ENCODE measurements at regions not wholly inside any gene's neighbourhood (a gene's known extent, or its start where the extent isn't known, plus 50 kb on each side); places are given as distances from the start of the nearest gene placed in this dataset.

DNA sequence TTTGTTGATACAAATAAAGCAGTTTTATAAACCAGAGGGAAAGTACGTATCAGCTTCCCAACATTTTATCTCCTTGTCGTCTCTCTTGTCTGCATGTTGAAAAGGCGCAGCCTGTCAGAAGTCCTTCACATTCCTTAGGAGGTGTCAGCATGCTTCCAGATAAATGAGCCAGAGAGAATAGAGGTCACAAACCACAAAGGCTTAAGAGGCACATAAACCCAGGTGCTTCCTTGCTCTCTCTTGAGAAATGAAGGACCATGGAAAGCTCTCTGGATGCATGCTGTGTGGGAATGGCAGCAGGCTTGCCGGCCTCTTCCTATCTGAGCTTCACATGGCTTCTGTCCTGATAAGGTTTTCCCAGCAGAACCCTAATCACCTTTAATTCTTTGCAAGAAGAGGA lies 448.5 kb downstream of the XPNPEP1 start:
- DNase-seq, result no peak

DNA sequence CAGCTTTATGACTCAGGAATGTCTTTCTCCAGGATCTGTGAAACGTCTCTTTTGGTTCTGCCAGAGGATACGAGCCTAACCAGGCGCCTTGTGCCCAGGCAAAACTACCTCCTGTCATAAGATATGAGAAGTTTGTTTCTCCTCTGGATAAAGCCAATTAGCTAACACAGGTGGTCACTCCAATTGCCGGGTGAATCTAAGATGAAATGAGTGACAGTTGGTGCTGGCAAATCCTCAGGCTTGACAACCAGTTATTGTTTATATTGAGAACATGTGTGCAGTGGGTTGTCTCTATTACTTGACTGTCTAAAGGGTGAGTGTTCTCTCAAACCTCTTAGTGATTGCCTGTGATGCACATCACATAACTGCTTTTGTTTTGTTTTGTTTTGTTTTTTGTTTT lies 449.1 kb downstream of the XPNPEP1 start:
- no peak for DNase-seq

DNA sequence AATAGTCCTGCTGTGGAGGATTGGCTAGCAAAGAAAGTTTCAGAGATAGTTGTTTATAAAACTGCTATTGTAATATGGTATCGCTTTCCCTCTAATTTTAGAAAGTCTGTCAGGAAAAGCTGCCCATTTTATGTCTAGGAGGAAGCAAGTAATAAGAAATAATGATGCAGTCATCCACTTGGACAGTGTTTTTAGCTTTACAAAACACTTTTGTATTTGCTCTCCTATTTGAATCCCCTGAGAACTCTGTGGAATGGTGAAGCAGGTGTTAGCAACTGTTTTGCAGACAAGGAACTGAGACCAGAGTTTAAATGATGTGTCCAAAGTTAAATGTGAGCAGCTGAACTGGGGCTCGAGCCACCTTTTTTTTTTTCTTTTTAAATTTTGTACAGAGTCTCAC lies 455.8 kb downstream of the XPNPEP1 start:
- no peak for DNase-seq

DNA sequence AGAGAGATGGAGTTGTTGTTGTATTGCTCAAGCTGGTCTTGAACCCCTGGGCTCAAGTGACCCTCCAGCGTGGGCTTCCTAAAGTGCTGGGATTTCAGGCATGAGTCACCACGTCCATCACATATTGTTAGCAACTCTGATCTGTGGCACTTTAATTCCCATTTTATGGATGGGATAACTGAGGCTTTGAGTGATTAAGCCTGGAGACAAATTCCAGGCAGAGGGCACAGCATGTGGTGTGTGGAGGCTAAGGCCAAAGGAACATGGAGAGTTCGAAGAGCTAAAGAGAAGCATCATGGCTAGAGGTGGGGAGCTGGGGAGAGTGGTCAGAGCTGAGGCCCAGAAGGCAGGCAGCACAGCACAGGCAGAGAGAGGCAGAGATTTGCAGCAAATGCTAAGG lies 458.4 kb downstream of the XPNPEP1 start:
- DNase-seq, result no peak

DNA sequence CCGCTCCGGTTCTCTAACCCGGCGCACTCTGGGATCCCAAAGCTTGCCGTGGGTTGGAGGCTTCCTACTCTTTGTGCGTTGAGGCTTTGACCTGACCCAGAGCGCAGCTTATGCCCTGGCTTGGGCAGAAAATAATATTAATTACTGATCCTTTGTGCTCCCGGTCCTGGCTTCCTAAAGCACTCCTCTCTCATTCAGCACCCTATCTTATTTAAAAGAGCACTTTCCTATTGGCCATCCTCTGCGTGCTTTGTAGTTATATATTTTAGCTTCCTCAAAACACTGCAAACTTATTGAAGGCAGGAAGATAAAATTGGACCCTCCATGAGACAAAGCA lies 466.0 kb downstream of the XPNPEP1 start:
- no peak for DNase-seq

DNA sequence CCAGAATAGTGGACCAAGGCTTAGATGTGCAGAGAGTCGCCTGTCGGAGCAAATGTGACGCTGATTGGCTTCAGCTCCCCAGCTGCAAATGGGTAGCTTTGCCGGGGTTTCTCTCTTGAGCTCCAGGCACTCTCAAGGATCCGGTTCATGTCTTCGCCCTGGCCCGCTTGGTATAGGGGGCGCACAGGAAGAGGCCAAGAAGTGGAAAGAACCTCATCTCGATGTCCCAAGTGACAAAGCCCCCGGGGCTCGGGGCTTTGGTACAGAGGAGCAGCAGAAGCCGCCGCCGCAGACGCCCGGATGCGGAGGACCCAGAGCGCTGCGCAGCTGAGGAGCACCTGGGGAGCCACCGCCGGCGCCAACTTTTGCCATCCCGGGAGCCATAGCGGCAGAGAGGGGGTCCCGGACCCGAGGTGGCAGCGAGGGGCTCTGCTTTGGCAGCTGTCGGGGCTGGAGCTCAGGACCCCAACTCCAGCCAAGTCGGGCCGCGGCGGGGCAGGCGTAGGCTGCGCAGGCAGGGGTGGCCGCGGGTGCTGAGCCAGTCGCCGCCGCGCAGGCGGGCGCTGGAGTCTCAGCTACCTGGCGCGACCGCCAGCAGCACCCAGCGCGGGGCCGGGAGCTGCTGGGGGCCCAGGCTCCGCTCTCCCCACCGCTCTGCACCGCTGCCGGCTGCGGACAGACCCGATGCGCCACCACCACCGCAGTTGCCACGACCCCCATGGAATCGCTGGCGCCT lies 466.6 kb downstream of the XPNPEP1 start:
- no peak for DNase-seq

DNA sequence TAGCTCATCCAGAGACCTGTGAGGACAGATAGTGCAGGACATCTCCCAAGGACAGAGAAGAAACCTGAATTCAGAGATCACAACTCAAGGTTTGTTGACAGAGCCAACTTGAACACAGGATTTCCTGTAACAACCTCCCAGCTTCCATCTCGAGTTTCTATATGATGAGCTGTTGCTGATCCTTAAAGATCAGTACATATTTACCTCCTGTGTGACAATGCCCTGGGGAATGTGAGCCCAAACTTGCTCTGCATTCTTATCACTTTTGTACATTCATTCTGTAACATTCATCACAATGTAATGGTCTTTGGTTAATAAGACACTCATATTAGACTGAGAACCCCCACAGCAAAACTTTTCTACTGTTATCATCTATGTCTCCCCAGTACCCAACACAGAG lies 468.6 kb downstream of the XPNPEP1 start:
- no peak for DNase-seq

DNA sequence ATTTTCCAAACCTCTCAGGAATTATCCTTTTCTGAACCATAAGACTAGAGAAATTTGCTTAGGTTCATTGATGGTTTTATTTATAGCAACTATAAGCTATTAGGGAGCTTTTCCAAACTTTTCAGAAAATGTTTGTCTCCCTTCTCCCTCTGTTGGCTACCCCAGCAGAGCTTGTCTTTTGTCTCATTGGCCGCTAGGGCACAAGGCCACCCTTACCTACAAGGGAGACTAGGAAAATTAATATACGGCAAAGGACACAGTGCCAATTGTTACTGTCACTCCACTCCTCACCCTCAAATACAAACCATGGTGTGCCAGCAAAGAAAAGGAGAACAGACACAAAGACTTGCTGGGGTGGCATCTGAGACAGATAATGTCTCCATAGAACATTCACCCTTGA lies 471.4 kb downstream of the XPNPEP1 start:
- DNase-seq, result no peak

DNA sequence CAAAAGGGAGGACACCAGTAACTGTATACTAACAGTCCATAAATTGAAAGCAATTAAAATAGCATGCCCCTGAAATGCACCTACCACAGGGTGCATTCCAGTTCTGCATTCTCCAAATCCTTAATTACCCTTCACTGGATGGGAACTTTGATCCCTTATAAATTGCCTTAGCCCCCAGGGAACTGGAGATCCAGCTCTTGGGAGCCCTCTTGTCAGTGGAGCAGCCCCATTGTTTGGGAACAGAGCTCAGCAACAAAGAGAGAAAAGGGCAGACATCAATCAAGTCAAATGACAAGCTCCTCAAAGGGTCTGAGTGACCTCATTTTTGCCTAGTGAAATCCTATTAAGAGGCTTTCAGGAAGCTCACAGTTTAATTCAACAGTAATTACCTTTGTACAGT lies 472.6 kb downstream of the XPNPEP1 start:
- DNase-seq, result no peak

DNA sequence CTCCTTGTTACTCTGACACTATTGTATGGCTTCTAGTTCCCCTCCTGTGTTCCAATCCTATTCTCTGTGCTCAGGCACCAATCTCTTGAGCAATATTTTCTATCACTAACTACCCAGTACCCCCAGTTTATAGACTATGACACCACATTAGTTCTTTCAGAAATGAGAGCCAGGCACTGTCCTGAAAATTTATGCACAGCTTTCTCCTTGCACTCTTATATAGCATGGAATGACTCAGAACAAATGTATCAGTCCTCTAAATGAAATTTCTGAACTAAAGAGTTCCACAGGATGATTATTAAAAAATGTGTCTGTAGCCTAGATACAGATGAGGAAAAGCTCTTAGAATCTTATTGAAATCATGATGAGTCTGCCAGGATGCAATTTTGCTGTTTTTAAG lies 489.9 kb downstream of the XPNPEP1 start:
- no peak for DNase-seq

DNA sequence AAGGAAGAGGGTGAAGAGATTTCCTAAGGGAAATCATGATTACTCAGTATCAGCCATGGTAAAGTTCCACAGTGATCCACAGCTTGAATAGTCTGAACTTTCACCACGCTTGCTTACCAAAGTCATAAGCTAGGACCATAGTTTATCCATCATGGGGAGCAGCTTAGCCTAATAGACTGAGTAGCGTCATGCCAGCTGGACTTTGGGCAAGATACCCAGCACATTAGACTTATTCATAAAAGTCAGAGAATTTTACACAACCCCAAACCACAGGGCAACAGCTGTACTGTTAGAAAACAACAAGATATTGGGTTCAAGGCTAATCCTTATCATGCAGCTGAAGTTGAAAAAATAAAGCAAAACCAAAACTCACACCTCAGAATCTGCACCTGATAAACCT lies 491.0 kb downstream of the XPNPEP1 start:
- DNase-seq, result no peak

DNA sequence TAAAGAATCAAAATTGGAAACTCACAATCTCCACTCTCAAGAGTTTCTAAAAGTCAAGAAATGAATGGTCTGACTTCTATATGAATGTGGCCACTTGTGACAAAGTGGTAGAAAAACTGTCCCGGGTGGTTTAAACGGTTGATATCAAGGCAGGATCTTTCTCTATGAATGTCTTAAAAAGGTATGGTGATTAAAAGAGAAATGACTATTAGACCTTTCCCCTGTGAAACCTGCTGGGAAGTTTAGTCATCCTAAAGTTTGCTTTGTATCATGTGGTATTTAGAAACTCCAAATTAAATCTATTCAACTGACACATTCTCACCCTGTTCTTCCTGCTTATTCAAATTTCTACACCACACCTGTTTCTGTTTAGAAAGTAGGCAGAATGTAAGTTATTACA lies 492.5 kb downstream of the XPNPEP1 start:
- no peak for DNase-seq

DNA sequence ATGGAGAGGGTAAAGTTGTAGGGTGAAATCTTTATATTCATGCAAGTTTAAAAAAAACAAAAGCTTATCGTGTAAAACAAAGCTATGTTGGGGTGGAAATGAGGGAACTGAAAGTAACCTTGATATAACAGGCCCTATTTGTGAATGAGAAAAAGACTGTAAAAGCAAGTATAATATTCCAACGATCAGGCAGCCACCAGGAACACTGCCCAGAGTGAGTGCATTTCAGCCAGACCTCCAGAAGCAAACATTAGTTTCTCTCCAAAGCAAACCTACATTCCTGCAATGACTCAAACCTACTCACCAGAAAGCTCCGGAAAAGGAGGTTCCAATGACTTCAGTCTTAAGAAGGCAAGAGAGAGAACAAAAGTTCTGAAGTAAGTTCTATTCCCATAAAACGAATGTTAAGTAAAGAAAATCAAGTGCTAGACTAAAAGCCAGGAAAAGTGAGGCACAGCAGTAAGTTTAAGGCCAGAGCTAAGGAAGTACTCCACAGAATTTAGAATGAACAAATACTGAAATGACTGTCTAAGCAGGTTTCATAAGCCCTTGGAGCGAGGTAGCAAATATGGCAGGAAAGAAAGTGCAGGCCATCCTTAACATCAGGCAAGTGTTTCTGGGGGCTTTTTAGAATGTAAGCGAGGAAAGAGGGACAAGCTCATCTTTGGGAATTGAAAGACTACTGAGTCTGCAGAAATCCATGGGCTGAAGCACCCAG lies 493.1 kb downstream of the XPNPEP1 start:
- DNase-seq, result no peak

DNA sequence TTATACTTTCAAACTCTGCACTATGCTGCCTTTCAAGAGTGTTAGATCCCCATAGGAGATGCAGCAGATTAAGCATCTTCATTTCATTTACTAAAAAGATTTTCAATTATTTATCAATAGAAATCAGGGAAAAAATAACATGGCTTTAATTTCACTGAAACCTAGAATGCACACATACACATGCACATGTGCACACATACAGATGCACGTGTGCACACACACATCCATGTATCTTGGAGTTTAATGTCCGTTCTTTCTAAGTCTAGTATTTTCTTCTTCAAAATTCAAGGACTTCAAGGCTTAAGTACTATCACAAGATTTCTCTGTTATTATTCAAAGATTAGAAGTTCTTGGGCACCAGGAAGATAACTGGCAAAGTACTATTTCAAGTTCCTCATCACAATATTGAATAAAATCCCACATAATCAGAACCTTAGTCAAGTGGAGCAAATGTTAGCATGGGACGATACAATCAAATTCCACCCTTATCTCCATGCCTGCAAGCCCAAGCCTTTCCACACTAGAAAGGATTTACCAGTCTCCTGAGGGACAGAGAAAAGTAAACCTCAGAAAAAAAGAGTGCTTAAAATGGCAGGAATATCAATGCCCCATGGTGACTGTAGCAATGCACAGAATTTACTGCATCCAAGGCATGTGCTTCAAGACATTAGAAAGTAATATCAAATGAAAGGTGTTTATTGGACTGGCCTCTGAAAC lies 494.4 kb downstream of the XPNPEP1 start:
- no peak for DNase-seq

DNA sequence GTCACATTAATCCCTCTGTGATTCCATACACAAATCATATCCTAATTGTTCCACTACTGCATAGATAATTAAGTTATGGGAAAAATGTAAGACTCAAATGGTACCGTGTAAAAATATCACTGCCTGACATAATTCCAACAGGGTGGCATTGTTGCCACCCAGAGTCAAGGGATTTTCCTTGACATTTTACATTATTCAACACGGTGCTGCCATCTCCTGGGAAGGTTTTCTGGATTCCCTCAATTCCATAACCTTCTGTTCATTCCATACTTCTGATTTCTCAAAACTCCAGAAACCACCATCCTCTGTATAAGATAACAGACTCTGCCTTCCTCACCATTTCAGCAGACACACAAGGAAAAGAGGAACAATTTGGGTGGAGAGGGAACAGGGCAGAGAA lies 495.9 kb downstream of the XPNPEP1 start:
- DNase-seq, result no peak

DNA sequence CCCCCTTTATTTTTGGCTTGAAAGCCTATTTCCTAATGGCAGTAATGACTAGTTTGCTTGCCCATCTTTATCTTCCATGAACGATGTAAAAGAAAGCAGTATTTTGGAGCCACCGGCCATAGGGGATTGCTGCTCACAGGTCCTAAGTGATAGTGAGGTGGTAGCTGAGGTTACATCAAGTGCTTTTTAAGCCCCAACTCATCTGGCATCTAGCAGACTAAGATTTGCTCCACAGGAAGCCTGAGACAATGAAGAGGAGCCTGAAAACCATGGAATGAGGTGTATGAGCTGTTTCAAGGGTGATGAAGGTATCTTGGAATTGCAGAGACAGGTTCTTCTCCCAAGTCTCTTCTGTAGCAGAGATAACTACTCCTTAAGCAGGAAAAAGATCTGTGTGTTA lies 496.3 kb downstream of the XPNPEP1 start:
- DNase-seq, result no peak

DNA sequence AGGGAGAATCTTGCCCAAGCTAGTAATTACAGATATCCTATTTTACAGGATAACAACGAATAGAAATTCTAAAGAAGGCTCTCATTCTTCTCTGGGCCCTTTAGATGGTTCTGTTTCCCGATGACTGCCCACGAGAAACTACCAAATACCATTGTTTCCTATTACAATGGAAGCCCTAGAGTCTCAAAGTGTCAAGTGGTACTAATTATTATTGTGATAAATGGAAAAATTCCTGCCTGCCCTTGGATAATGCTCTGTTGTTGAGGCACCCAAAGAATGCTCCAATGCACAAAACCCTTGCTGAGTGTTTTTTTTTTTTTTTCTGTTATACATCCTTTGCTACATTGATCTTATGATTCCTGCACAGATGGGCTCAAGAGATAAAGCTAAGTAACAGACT lies 504.5 kb downstream of the XPNPEP1 start:
- DNase-seq, result no peak

DNA sequence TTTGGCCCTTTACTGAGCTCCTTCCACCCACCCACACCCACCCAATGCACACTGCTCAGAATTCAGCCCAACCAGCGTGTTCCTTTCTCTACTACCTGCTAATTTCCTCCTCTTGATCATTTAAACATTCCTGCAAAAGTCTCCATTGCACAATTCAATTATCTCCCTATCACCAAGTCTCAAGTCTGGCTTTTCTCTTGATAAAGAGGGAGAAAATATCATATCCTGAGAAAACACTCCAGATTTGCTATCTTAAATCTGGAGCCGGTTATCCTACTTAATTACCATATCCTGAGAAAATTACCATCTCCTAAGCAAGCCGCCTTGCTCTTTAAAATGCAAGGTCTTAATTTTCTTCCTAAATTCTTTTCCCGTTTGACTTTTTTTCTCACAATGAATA lies 505.5 kb downstream of the XPNPEP1 start:
- no peak for DNase-seq

DNA sequence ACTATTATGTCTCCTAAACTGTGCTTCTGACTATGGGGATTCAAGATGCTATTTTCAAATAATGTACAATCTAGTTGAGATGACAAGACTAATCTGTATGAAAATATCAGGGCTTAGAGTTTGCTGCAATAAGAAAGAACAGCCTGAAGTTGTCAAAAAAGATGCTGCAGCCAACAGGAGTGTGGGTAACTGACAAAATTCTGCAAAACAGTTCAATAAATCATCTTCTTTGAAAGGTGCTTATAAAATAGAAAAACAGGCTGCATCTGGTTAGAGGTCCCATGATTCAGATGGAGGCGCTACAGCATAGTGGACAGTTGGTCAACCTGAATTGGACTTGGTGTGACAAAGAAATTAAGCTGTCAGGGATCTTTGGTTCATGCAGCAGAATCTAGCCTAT lies 511.0 kb downstream of the XPNPEP1 start:
- no peak for DNase-seq

DNA sequence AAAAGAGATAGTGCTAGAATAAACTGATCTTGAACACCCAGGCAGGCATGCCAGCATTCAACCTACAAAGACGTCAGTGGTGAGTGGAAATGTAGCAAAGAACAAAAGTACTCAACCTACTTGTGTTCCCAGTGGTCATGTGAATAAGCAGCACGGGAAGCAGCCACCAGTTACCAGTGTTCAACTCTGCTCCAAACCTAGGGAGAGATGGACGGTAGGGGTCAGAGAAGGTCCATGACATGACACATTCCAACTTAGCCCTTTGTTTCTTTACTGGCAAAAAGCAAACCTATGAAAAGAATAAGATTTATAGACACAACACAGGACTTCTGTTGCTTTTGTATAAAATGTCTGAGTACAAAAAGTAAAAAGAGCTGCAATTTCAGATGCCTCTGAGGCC lies 511.4 kb downstream of the XPNPEP1 start:
- no peak for DNase-seq

DNA sequence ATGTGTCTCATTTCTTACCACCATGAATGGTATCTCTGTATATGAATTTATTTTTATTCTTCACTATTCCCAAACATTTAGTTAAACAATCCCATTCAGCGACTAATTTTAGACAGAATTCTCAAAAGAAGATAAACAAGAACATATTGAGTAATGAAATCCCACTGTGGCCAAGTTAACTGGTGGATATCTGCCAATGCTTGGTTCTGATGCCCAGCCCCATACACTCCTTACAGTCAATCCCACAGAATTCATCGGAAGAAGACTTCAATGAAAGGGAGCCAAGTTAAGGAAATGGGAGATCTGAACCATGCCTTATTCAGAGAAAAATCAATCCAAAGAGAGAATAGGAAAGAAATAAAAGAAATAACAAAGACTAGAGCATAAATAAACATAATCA lies 518.0 kb downstream of the XPNPEP1 start:
- DNase-seq, result no peak

DNA sequence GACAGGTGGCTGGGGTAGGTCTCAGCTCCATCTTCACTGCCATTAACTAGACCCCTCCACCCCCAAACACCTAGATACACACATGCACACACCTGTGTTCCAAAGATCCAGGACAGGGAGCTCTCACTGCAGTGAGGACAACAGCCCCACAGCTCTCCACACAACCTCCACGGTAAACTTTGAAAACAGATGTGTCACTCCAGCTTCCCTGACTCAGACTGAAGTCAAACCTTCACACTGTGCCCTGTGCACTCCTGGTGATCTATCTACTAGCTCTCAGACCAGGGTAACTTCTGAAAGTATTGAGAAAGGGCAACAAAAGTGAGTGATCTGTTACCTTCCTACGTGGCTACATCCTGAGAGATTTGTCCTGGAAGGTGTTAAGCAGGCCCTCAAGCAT lies 519.8 kb downstream of the XPNPEP1 start:
- DNase-seq, result no peak

DNA sequence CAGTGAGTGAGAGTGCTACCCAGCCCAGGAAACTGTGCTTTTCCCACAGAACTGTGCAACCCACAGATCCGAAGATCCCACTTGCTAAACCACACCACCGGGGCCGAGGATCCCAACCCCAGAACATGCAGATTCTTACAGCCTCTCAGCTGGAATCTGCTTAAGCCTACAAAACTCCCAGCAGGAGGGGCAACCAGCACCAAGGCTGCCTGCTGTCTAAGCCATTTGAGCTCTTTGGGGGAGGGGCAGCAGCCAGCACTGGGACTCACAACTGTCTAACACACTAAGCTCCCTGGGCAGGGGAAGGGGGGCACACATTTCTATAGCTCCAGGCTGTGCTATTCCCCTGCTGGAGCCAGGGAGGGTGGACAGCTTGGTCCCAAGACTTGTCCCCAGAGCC lies 529.9 kb downstream of the XPNPEP1 start:
- no peak for DNase-seq

DNA sequence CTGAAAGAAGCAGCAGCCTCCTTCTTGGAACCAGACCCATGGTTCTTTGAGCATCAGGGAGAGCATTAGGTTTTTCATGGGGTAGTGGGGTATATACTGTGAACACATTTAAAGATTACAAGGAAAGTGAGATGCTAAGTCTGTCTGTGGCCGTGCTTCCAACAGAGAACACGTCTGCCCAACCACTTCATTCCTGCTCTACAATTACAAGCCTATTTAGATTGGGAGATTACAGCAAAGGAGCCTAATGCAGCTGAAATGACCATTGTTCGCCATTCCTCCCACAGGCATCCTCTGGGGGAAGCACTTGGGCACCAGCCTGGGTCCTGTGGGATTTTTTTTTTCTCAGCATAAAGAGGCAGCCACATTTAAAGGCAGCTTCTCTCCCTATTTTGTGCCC lies 536.4 kb downstream of the XPNPEP1 start:
- no peak for DNase-seq
